Gastrocnemius medialis (tissue), 4 donors: ENCODE measurements at regions not wholly inside any gene's neighbourhood (a gene's known extent, or its start where the extent isn't known, plus 50 kb on each side); places are given as distances from the start of the nearest gene placed in this dataset.

ENCODE experiments used
- ATAC-seq, 2 donors: fragments of 150-250 bp; one replicate each; pipeline ENCODE4 v1.9.1; 2016
- DNase-seq, 2 donors: peaks; one replicate each; pipeline ENCODE4 v3.0.0-alpha.2; 2019
- H3K27ac ChIP-seq, 4 donors: fragments of 200-600 bp; sonication (generic); 1 replicate in 1 of 4; 2 replicates in 3 of 4; pipeline ENCODE4 v1.5.1; 2016 to 2018; ENCODE audit warnings: mild to moderate bottlenecking in 2 of 4, moderate library complexity in 1 of 4
- H3K27me3 ChIP-seq, 3 donors: fragments of 200-600 bp; sonication (generic) in 2 of 3; 1 replicate in 1 of 3; 2 replicates in 2 of 3; pipeline versions ENCODE4 v1.5.1 to v1.6.0; 2016 to 2019; ENCODE audit warnings: mild to moderate bottlenecking in 1 of 3, moderate library complexity in 1 of 3
- H3K36me3 ChIP-seq, 2 donors: fragments of 200-600 bp; sonication (generic) in 1 of 2; one replicate each; pipeline ENCODE4 v1.5.1; 2017 to 2018
- H3K4me1 ChIP-seq, 2 donors: fragments of 200-600 bp; sonication (generic) in 1 of 2; one replicate each; pipeline ENCODE4 v1.5.1; 2016 to 2017; ENCODE audit warnings: mild to moderate bottlenecking in 2 of 2
- H3K4me3 ChIP-seq, 4 donors: fragments of 200-600 bp; sonication (generic) in 3 of 4; 1 replicate in 1 of 4; 2 replicates in 3 of 4; pipeline ENCODE4 v1.5.1; 2016 to 2019; ENCODE audit warnings: mild to moderate bottlenecking in 2 of 4
- H3K9me3 ChIP-seq, 3 donors: fragments of 200-600 bp; sonication (generic) in 2 of 3; 1 replicate in 1 of 3; 2 replicates in 2 of 3; pipeline ENCODE4 v1.5.1; 2016 to 2019
- POLR2A ChIP-seq, 2 donors: fragments of 450-650 bp; IDR thresholded peaks; one replicate each; pipeline ENCODE4 v1.6.1; 2017; ENCODE audit warnings: antibody characterized with exemption in 2 of 2, mild to moderate bottlenecking in 2 of 2, moderate library complexity in 2 of 2
- in situ Hi-C, 4 donors: fragments of 200-750 bp; cut with MboI; loops; one replicate each; pipeline versions ENCODE4 v1.15.0 to v1.8.0; 2017; ENCODE audit warnings: low sequenced_read_pairs in 4 of 4
- intact Hi-C: fragments of 100-400 bp; cut with DNase I; formaldehyde crosslinking; loops from one replicate; pipeline ENCODE4 v1.15.1; 2023; ENCODE audit warnings: low total_unique reads
- TF ChIP-seq, protein P1 (sequence below), 5 experiments: fragments of 450-650 bp in 3 of 5; fragments of 200-600 bp in 2 of 5; sonication (generic) in 2 of 5; IDR thresholded peaks in 4 of 5; conservative IDR thresholded peaks in 1 of 5; 1 replicate in 4 of 5; 2 replicates in 1 of 5; pipeline ENCODE4 v1.5.1; 2016 to 2019; ENCODE audit warnings: antibody characterized with exemption in 5 of 5, mild to moderate bottlenecking in 3 of 5, moderate library complexity in 3 of 5

DNA sequence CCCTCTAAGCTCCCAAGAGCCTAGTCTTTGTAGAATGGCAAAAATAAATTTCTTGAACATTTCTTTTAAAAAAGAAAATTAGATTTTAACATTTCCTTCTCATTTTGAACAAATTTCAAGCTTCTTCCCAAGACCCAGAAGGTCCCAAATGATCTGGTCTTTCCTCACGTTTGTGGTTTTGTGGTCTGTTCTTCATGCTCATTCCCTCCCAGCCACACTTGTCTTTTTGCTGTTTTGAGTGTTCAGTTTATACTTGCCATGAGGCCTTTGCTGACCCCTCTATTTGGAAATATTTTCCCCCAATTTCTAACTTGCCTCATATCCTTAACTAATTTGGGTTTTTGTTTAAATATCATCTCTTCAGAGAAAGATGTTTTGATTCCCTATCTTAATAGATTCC lies 133.4 kb upstream of the PAPPA start:
- Histone ChIP-seq H3K36me3 (no peaks in the 10 kb centered on the region), H3K9me3 (no peaks in the 10 kb centered on the region), H3K27me3 (no peaks in the 10 kb centered on the region), H3K27ac (no peak overlapping the region), H3K4me3 (no peak overlapping the region), H3K4me1 (no peaks in the 10 kb centered on the region)
- intact Hi-C loops (no loop called here), in situ Hi-C loops (no loop called here)
- DNase-seq = no peak
- no peak for ATAC-seq
- no peak for TF ChIP-seq POLR2A (IDR thresholded peaks at IDR 0.05)
- TF ChIP-seq, protein P1, sequence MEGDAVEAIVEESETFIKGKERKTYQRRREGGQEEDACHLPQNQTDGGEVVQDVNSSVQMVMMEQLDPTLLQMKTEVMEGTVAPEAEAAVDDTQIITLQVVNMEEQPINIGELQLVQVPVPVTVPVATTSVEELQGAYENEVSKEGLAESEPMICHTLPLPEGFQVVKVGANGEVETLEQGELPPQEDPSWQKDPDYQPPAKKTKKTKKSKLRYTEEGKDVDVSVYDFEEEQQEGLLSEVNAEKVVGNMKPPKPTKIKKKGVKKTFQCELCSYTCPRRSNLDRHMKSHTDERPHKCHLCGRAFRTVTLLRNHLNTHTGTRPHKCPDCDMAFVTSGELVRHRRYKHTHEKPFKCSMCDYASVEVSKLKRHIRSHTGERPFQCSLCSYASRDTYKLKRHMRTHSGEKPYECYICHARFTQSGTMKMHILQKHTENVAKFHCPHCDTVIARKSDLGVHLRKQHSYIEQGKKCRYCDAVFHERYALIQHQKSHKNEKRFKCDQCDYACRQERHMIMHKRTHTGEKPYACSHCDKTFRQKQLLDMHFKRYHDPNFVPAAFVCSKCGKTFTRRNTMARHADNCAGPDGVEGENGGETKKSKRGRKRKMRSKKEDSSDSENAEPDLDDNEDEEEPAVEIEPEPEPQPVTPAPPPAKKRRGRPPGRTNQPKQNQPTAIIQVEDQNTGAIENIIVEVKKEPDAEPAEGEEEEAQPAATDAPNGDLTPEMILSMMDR (IDR thresholded peaks at IDR 0.05 in 4 of 5, conservative IDR thresholded peaks at IDR 0.05 in 1 of 5) = no peak

DNA sequence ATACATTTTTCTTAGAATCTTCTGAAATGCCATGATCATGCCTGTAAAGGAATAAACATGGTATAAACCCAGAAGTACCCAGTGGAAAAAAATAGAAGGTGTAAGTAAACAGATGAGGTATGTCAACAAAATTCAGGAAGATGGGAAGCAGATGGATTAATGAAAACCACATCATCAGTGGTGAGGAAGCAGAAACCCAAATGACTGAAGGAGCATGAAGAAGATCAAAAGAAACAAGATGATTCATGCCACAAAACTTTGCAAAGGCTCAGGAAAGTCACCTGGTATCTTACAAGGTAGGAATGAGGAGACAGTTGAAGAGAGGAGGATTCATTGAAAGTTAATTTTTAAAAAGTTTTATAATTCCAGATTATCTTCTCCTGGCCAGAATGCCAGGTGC lies 132.8 kb upstream of the PAPPA start:
- in situ Hi-C loops (no loop called here), intact Hi-C loops (no loop called here)
- Histone ChIP-seq H3K9me3 (no peaks in the 10 kb centered on the region), H3K4me1 (no peaks in the 10 kb centered on the region), H3K36me3 (no peaks in the 10 kb centered on the region), H3K4me3 (no peak overlapping the region), H3K27ac (no peak overlapping the region), H3K27me3 (no peaks in the 10 kb centered on the region)
- TF ChIP-seq, protein P1 (IDR thresholded peaks at IDR 0.05 in 4 of 5, conservative IDR thresholded peaks at IDR 0.05 in 1 of 5) = no peak
- no peak for TF ChIP-seq POLR2A (IDR thresholded peaks at IDR 0.05)
- ATAC-seq (no peak), DNase-seq (no peak)

DNA sequence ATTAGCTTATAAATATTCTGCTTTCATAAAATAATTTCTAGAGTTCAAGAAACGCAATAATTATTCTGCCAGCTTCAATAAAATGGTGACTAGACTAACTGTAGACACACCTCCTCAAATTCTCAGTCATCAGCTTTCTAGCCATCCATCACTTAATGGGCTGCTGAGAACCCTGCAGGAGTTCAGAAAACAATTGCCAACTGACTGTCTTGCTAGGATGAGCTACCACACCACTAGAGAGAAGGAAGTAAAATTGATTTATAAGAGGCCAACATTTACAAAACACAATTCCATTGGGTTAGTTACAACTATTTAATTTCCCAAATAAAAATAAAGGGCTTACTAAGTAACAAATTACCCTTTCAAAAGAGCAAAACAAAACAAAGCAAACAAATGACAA lies 126.5 kb upstream of the PAPPA start:
- H3K4me1 ChIP-seq = no peaks in the 10 kb centered on the region
- TF ChIP-seq POLR2A (IDR thresholded peaks at IDR 0.05) = no peak
- TF ChIP-seq, protein P1 (IDR thresholded peaks at IDR 0.05 in 4 of 5, conservative IDR thresholded peaks at IDR 0.05 in 1 of 5) = no peak
- no peak for DNase-seq
- H3K27ac ChIP-seq = no peak overlapping the region
- no peak overlapping the region for H3K4me3 ChIP-seq
- H3K36me3 ChIP-seq = no peaks in the 10 kb centered on the region
- no peak for ATAC-seq
- H3K27me3 ChIP-seq = no peaks in the 10 kb centered on the region
- in situ Hi-C loops = no loop called here
- intact Hi-C loops = no loop called here
- no peaks in the 10 kb centered on the region for H3K9me3 ChIP-seq

DNA sequence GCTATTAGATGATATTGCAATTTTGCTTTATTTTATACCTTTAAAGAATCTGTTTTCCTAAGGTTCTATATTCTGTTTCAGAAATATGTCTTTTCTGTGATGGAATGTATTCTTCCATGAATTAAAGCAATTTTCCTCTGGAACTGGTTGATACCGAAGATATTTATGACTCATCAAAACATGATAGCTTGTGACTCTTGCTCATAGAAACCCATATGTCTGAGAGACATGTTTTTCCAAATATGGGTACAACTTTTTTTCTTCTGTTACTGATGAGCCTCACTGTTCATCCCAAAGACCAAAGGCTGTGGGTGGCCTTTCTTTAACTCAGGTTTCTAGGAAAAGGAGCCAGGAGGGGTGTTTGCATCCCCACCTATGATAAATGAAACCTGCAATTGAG lies 126.1 kb upstream of the PAPPA start:
- Histone ChIP-seq H3K4me3 (no peak overlapping the region), H3K27me3 (no peaks in the 10 kb centered on the region), H3K9me3 (no peaks in the 10 kb centered on the region), H3K36me3 (no peaks in the 10 kb centered on the region), H3K4me1 (no peaks in the 10 kb centered on the region), H3K27ac (no peak overlapping the region)
- ATAC-seq (no peak), DNase-seq (no peak)
- intact Hi-C loops = no loop called here
- in situ Hi-C loops = no loop called here
- TF ChIP-seq, protein P1 (IDR thresholded peaks at IDR 0.05 in 4 of 5, conservative IDR thresholded peaks at IDR 0.05 in 1 of 5) = no peak
- no peak for TF ChIP-seq POLR2A (IDR thresholded peaks at IDR 0.05)

DNA sequence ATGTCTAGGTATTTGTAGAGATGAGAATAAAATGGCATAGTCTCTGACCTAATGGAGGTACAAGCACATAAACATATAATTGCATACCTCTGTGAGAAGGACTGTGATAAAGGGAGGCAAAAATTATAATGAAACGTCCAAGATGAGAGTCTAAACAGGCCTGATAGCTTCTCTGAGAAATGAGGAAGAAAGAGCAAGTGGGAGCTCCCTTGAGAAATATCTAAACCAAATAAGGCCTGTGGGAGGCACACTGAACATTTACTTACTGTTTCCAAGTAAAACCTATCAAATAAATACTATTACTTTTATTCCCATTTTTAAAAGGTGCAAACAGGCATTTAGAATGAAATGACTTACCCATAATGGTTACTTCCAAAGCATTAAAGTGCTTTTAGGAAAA lies 125.6 kb upstream of the PAPPA start:
- in situ Hi-C loops = no loop called here

More for the DNA sequence above, 125.6 kb upstream of the PAPPA start:
- TF ChIP-seq, protein P1 (IDR thresholded peaks at IDR 0.05 in 4 of 5, conservative IDR thresholded peaks at IDR 0.05 in 1 of 5) = no peak
- TF ChIP-seq POLR2A (IDR thresholded peaks at IDR 0.05) = no peak
- no peak for ATAC-seq
- Histone ChIP-seq H3K27ac (no peak overlapping the region), H3K4me3 (no peak overlapping the region), H3K27me3 (no peaks in the 10 kb centered on the region), H3K9me3 (no peaks in the 10 kb centered on the region), H3K36me3 (no peaks in the 10 kb centered on the region), H3K4me1 (no peaks in the 10 kb centered on the region)
- intact Hi-C loops = no loop called here
- DNase-seq = no peak
